ENCODE measurements at regions not wholly inside any gene's neighbourhood (a gene's known extent, or its start where the extent isn't known, plus 50 kb on each side); places are given as distances from the start of the nearest gene placed in this dataset.

GRCh38 chr2:167383610-167384194, 495.4 kb downstream of the XIRP2 start:
- DNase-seq (ENCODE audit: insufficient read length, low spot score) (no peak), FAIRE-seq (no peak)
- TF ChIP-seq POLR2A (IDR thresholded peaks at IDR 0.05; ENCODE audit: low read depth, low read length) = no peak

- DNase-seq (ENCODE audit: insufficient read length, low spot score) (no peak), FAIRE-seq (peak; percentile 30)
- no peak for TF ChIP-seq POLR2A (IDR thresholded peaks at IDR 0.05; ENCODE audit: low read depth, low read length)
Measured at GRCh38 chr2:167381349-167381748, 493.1 kb downstream of the XIRP2 start.

GRCh38 chr2:167380555-167380954, 492.3 kb downstream of the XIRP2 start:
- DNase-seq (ENCODE audit: insufficient read length, low spot score) = no peak
- FAIRE-seq = peak; percentile 75
- TF ChIP-seq POLR2A (IDR thresholded peaks at IDR 0.05; ENCODE audit: low read depth, low read length) = no peak

- DNase-seq (ENCODE audit: insufficient read length, low spot score) (no peak), FAIRE-seq (no peak)
- no peak for TF ChIP-seq POLR2A (IDR thresholded peaks at IDR 0.05; ENCODE audit: low read depth, low read length)
Measured at GRCh38 chr2:167380094-167380493, 491.8 kb downstream of the XIRP2 start.

GRCh38 chr2:167369083-167369482, 480.8 kb downstream of the XIRP2 start:
- no peak for TF ChIP-seq POLR2A (IDR thresholded peaks at IDR 0.05; ENCODE audit: low read depth, low read length)
- DNase-seq (ENCODE audit: insufficient read length, low spot score) (no peak), FAIRE-seq (no peak)

- no peak for TF ChIP-seq POLR2A (IDR thresholded peaks at IDR 0.05; ENCODE audit: low read depth, low read length)
- FAIRE-seq = no peak
Measured at GRCh38 chr2:167368371-167368770, 480.1 kb downstream of the XIRP2 start.

GRCh38 chr2:167365216-167365615, 476.9 kb downstream of the XIRP2 start:
- DNase-seq (ENCODE audit: insufficient read length, low spot score) (no peak), FAIRE-seq (no peak)
- no peak for TF ChIP-seq POLR2A (IDR thresholded peaks at IDR 0.05; ENCODE audit: low read depth, low read length)

More at GRCh38 chr2:167368371-167368770, 480.1 kb downstream of the XIRP2 start:
- no peak for DNase-seq (ENCODE audit: insufficient read length, low spot score)

- no peak for FAIRE-seq
- no peak for TF ChIP-seq POLR2A (IDR thresholded peaks at IDR 0.05; ENCODE audit: low read depth, low read length)
Measured at GRCh38 chr2:167361426-167361825, 473.1 kb downstream of the XIRP2 start.

GRCh38 chr2:167355821-167356220, 467.5 kb downstream of the XIRP2 start:
- DNase-seq (ENCODE audit: insufficient read length, low spot score) (no peak), FAIRE-seq (no peak)
- TF ChIP-seq POLR2A (IDR thresholded peaks at IDR 0.05; ENCODE audit: low read depth, low read length) = no peak

More at GRCh38 chr2:167361426-167361825, 473.1 kb downstream of the XIRP2 start:
- DNase-seq (ENCODE audit: insufficient read length, low spot score) = no peak

- no peak for DNase-seq (ENCODE audit: insufficient read length, low spot score)
- no peak for FAIRE-seq
- no peak for TF ChIP-seq POLR2A (IDR thresholded peaks at IDR 0.05; ENCODE audit: low read depth, low read length)
Measured at GRCh38 chr2:167353605-167354280, 465.5 kb downstream of the XIRP2 start.

GRCh38 chr2:167345559-167345958, 457.3 kb downstream of the XIRP2 start:
- DNase-seq (ENCODE audit: insufficient read length, low spot score) (no peak), FAIRE-seq (no peak)
- TF ChIP-seq POLR2A (IDR thresholded peaks at IDR 0.05; ENCODE audit: low read depth, low read length) = no peak

- FAIRE-seq (no peak), DNase-seq (ENCODE audit: insufficient read length, low spot score) (no peak)
- TF ChIP-seq POLR2A (IDR thresholded peaks at IDR 0.05; ENCODE audit: low read depth, low read length) = no peak
Measured at GRCh38 chr2:167342769-167343168, 454.5 kb downstream of the XIRP2 start.

GRCh38 chr2:167340322-167340721, 452.0 kb downstream of the XIRP2 start:
- DNase-seq (ENCODE audit: insufficient read length, low spot score) = no peak
- no peak for FAIRE-seq
- TF ChIP-seq POLR2A (IDR thresholded peaks at IDR 0.05; ENCODE audit: low read depth, low read length) = no peak

- TF ChIP-seq POLR2A (IDR thresholded peaks at IDR 0.05; ENCODE audit: low read depth, low read length) = no peak
- no peak for DNase-seq (ENCODE audit: insufficient read length, low spot score)
- no peak for FAIRE-seq
Measured at GRCh38 chr2:167336213-167336612, 447.9 kb downstream of the XIRP2 start.

- FAIRE-seq = no peak
- TF ChIP-seq POLR2A (IDR thresholded peaks at IDR 0.05; ENCODE audit: low read depth, low read length) = no peak
- DNase-seq (ENCODE audit: insufficient read length, low spot score) = no peak
Measured at GRCh38 chr2:167335541-167335992, 447.3 kb downstream of the XIRP2 start.

All from H54 (cell line).